Suppressor macrophage (primary cell): ENCODE measurements at regions not wholly inside any gene's neighbourhood (a gene's known extent, or its start where the extent isn't known, plus 50 kb on each side); places are given as distances from the start of the nearest gene placed in this dataset.

Experiments used
- DNase-seq, 4 experiments: peaks; one replicate each; pipeline ENCODE4 v3.0.0-alpha.2; 2020 to 2022

DNA sequence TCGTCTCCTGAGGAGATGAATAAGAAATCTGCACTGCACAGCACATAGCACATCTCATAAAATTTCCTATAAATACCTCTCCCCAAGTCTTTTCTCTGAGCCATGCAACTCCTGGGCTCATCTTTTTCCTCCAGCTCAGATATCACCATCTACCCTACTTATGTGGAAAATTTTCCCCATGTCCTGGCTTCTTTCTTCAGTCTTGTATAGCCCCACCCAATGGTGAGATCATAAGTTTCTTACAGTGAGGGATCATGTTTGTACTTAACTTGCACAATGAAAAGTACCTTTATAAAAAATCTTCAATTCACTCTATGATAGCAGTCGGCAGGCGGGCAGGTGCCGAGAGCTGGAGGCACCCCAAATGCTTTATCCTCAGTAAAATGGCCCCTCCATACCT lies 198.6 kb upstream of the S100G start:
- DNase-seq = no peak

DNA sequence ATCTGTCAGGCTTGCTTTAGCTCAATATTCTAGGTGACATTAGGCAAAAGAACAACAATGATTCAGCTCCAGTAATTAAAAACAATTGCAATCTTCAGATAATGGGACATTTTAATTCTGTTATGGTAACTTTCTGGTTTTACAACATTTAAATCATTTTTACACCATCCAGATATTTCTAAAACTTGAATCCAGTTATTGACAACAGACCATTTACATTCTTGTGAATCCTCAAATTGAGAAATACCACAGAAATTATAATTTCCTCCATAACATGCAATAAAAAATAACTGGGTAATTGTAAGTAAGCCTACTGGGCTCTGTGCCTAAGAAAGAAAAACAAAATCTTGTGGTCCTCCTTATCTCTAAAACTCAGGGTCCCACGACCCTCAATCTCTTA lies 195.0 kb upstream of the S100G start:
- DNase-seq = no peak

DNA sequence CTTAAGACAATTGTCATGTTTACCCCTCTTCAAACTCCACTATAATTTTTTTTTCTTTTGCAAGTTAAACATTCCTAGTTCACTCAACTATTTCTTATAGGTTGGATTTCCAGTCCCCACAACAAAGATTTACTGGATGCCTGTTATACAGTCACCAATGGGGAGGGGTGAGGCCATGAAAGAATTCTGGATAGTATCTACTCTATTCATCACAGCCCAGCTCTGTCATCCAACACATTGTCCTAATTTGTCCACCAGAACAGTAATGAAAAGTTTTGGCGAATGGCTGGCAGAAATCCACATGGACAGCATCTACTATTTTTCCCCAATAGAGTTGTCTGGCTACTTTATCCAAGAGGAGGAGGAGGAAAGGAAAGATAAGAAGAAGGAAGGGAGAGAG lies 192.7 kb upstream of the S100G start:
- DNase-seq = no peak

DNA sequence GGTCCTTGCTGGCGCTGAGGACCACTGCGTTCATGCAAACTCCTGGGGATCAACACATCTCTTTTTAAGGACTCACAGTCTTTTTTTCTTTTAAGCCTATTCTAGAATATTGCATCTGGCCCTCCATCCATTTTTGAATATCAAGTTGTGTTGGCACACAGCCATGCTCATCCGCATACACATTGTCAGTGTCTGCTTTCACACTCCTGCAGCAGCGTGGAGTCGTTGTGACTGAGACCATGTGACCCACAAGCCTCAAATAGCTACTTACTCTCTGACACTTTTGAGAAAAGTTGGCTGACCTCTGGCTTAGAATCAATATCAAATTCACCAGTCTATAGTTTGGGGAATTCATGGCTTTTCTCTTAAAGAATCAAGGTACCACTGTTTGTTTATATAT lies 191.8 kb upstream of the S100G start:
- no peak for DNase-seq

DNA sequence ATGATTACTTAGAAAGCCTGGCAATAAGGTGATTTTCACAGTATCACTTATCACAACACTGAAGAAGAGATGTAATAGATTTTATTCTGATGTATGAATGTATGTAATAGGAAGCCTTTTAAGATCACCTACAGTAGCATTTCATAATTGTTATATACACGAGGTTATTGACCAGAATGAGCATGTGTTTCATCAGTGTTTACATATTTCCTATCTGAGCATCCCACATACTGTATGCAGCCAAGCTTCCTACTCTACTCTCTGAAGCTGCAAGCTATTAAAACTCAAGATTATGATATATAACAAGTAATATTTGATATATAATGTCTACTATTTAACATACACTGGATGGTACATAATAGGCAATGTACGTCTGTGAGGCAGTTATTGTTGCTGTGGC lies 190.9 kb upstream of the S100G start:
- no peak for DNase-seq

- no peak for DNase-seq
These were observed 188.0 kb upstream of the S100G start for GRCh38 chrX:16461968-16462367.

DNA sequence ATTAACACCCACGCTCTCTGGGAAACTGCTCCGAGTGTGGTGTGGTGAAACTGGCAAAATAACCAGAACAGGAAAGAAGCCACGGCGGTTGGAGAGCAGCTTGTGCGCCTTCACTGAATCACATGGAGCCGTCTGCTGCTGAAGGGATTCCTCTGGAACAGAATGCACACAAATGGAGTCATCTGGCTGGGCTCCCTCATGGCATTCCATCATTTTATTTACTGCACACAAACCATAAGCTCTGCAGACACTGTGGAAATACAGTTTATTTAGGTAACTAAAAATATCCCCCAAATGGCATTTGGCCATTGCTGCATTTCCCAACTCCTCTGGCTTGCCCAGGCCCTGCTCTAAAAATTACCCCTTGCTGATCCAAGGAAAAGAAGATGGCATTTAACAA lies 187.0 kb upstream of the S100G start:
- DNase-seq = no peak

GRCh38 chrX:16464369-16464768 lies 185.6 kb upstream of the S100G start:
- no peak for DNase-seq

DNA sequence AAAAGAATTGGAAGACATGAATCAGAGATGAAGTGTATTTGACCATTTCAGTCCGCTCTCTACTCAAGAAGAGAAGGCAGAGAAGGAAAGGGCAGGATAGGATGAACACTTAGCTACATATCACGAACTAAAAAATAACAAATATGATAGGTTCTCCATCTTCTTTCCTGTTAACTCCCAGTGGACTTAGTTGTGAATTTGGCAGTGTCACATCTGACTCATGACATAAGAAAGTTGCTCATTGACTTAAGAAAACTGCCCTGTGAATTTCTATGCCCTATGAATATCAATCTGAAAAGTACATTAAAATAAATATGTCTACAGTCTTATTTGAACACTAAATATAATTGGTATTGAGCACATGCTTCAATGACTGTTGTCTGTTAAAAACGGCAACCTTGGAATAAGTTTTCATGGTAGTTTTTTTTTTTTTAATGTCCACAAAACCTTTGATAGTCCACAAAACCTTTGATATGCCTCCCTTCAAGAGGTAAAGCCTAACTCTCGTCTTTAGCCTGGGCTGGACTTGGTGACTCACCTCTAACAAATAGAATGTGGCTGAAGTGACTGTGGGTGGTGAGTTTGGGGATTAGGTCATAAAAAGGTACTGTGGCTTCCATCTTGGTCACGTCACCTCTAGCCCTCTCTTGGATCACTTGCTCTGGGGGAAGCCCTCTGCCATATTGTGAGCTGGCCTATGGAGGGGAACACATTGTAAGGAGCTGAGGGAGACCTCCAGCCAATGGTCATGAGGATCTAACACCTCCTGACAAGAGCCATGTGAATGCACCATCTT lies 184.7 kb upstream of the S100G start:
- no peak for DNase-seq

DNA sequence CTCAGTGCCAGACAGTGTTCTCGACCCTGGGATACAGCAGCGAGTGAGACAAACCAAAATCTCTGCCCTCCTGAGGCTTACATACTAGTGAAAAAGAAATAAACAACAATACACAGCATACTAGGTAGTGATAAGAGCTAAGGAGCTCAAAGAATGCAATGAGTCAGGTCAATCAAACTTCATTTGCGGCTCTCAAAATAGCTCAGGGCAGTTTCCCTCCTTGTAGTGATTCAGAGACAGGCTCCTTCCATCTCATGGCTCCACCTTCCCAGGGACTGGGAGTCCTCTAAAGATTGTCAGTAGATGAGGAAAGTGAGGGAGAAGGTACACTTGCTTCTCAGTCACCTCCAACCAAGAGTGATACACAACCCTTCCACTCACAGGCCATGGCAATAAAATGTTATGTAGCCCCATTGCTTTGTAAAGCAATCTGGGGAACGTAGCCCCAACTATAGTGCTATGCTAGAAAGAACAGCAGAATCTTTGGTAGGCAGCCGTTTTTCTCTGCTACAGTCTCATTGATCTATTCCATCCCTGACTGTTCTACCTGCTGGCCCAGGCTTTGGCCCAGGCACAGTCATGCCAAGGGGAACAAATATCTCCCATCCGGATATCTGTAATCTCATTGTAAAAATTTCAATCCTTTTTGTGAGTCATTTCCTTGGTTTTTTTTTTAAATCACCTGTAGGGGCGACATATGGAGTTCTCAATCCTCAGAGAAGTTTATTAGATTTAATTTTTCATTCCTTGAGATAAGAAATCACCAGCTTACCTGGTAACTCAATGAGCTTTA lies 183.1 kb upstream of the S100G start:
- DNase-seq = no peak

GRCh38 chrX:16469870-16470269 lies 180.1 kb upstream of the S100G start:
- DNase-seq = no peak

GRCh38 chrX:16472345-16472744 lies 177.6 kb upstream of the S100G start:
- no peak for DNase-seq

DNA sequence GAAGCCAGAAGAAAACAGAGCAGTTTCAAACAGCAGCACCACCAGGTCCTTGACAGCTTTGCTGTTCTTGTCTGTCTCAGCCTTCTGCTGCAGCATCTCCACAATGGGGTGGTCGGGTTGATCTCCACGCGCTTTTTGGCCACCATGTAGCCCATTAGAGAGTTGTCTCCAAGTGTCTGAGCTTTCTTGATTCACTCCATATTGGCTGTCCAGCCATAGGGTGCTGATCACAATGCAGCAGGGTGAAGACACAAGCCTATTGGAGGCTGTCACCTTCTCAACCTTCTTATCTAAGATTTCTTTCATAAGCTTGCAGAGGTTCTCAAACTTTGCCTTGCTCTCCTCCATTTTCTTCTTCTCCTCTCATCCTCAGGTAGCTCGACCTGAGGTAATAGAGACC lies 175.4 kb upstream of the S100G start:
- no peak for DNase-seq

DNA sequence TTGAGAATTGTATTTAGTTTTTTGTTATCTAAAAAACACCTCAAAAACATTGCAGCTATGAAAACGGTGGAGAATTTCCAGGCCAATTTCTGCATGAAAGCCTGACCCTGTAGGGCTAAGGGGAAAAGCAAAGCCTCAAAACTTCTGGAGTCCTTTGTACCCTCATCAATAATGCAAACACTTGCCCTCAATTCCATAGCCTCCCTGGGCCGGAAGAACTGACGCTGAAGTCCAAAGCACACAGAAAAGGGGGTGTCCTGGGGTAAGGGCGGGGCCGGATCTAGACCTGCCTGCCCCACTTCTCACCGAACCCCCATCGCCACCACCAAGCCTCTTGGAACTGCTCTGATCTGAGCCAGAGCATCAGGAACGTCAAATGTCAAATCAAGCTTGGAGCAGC lies 173.9 kb upstream of the S100G start:
- no peak for DNase-seq

DNA sequence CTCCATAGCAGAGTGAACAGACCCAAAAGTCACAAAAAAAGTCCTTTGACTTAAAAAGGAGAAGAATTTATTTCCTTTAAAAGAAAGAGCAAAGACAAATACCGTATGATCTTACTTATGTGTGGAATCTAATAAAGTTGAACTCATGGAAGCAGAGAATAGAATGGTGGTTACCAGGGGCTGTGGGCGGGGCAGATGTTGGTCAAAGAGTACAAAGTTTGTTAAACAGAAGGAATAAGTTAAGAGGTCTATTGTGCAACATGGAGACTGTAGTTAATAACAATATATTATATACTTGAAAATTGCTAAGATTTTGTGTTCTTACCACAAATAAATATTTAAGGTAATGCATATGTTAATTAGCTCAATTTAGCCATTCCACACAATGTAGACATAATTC lies 173.3 kb upstream of the S100G start:
- no peak for DNase-seq

- DNase-seq = no peak
These were observed 170.6 kb upstream of the S100G start for GRCh38 chrX:16479206-16479869.

DNA sequence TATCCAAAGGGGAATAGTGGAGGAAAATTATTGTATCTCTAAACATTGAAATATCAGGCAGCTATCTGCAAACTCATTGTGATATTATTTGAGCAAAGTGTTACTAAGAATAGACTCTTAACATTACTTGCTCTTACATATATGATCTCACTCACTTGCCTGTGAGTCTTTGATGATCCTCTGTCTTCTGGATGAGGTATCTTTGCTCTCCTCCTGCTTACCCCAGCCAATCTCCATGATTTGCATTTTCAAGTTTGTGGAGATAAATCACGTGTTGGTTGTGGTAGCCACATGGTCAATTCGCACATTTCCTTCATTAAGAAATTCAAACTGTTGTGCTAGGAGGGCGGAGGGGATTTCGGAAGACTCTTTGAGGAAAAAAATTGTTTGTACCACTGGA lies 169.9 kb upstream of the S100G start:
- DNase-seq = no peak

- DNase-seq = peak; percentile 70 to 89 (median 79)
These were observed 165.6 kb upstream of the S100G start for GRCh38 chrX:16484338-16484737.

DNA sequence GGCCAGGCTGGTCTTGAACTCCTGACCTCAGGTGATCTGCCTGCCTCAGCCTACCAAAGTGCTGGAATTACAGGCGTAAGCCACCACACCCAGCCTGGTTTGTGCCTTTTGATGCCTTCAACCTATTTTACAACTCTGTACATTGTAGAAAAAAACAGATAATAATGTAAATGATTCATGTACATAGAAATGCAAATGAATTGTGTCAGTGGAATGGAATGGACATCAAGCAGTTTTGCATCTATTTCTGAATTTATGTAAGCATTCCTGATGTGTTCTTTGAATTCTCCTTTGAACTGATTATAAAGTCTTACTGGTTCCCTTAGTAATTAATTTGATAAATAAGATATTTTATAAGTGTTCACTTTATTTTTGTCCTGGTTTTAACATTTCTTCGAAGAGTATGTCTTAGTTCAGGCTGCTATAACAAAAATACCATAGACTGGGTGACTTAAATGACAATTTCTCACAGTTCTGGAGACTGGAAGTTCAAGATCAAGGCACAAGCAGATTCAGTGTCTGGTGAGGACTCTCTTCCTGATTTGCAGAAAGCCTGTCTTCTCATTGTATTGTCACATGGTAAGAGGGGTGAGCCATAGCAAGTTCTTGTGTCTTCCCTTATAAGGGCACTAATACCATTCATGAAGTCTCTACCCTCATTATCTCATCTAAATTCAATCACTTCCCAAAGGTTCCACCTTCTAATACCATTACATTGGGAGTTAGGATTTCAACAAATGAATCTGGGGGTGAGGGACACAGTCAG lies 162.2 kb upstream of the S100G start:
- DNase-seq = peak; percentile 1 to 43 (median 22)

- no peak for DNase-seq
These were observed 161.0 kb upstream of the S100G start for GRCh38 chrX:16488959-16489358.

- DNase-seq = no peak
These were observed 158.5 kb upstream of the S100G start for GRCh38 chrX:16491461-16491860.

DNA sequence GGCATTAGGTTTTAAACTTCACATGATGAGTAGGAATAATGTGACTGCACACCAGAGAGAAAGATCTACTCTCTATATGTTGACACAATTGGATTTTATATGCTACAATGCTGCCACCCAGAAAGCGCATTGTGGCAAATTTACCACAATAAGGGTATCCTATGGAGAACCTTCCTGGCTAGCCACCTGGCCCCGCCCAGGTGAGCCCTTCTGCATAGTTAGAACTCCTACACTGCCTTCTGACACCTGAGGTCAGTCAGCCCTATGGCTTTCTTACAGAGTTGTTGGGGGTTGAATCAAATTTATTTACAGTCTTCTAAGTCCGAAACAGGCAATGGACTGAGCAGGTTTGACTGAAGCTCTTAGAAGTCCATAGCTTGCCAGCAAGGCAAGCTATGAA lies 153.8 kb upstream of the S100G start:
- DNase-seq = no peak
